HUDEP-2 (cell line): ENCODE measurements at regions not wholly inside any gene's neighbourhood (a gene's known extent, or its start where the extent isn't known, plus 50 kb on each side); places are given as distances from the start of the nearest gene placed in this dataset.

Experiments used
- DNase-seq, 76 experiments: peaks; one replicate each; lab custom pipeline; 2025; ENCODE audit not compliant: unreplicated experiment in 76 of 76; lab: John Stamatoyannopoulos, UW

DNA sequence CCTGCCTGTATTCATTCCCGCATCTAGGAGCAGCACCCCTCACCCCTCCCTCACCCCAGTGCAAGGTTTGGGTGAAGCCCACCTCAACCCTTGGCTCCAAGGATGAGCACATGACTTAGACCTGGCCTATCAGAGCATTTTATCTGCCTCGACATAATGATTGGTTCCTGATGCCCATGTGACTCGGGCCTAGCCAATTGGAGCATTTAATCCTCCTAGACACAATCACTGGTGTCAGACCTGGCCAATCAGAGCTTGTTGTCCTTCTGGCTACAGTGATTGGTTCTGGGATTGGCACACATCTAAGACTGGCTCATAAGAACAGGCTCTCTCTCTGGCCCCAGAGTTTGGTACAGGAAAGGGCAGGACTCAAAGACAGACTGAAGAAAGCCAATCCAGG, 73.1 kb upstream of the MYL2 start:
- DNase-seq: no peak

DNA sequence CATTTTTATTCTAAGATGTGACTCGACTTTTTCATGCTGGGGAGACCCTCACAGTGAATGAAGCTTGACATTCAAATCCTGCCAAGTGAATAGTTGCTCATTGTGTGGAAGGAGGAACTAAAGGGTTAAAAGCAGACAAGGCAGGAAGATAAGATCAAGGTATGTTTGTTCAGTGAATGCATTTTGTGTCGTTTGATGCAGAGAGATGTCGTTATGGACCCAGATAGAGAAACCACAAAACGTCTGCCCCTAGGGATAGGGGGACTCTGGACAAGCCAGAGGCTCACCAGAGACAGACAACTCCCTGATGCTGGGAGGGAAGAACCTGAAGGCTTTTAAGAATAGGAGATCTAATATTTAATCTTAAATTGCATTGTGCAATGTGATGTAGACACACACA, 72.5 kb upstream of the MYL2 start:
- DNase-seq: no peak

DNA sequence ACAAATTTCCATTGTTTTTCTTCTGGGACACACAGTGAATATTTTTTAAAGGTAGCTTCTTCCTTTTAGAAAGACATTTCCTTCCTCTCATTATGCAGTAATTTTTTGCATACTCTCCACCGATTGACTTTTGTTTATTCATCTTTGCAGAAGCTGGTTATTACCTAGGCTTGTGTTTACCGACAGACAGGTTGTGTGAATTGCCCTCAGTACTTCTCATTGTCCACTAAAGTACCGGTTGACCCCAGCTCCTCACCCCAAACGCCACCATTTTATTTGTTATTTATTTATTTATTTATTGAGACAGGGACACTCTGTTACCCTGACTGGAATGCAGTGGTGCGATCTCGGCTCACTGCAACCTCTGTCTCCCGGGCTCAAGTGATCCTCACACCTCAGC, 63.4 kb upstream of the MYL2 start:
- no peak for DNase-seq

DNA sequence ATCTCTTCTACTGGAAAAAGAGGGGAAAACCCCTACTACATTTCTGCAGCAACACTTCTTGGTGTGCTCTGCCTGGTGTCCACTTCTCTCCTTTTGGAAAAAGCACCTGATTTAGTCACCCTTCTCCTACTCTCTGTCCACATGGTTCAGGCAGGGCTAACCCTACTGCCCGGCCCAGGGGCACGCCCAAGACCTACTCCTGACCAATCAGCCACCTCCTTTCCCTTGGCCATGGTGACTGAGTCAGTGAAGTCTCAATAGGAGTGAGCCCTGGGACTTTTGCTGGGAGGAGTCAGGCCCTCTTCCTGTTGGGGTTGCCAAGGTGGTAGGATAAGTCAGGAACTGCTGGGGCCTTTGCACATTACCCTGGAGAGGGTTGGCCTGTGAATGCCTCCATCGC, 52.5 kb upstream of the MYL2 start:
- no peak for DNase-seq

DNA sequence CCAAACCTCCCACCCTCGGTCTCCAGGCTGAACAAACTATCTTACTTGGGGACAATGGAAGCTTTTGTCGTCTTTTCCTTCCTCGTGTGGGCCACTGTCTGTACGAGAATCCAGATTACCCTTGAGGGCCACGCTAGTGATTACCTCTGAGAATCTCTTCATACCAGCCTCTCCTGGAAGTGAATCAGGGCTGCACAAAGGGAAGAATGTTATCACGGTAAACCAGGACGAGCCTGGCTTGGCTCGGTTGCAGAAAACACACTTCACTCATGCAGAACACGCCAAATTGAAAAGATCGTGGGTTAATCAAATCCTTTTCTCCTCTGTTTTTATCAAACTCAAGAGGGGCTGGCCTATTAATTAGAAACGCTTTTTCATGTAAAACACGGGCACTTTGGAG, 51.6 kb upstream of the MYL2 start:
- no peak for DNase-seq

DNA sequence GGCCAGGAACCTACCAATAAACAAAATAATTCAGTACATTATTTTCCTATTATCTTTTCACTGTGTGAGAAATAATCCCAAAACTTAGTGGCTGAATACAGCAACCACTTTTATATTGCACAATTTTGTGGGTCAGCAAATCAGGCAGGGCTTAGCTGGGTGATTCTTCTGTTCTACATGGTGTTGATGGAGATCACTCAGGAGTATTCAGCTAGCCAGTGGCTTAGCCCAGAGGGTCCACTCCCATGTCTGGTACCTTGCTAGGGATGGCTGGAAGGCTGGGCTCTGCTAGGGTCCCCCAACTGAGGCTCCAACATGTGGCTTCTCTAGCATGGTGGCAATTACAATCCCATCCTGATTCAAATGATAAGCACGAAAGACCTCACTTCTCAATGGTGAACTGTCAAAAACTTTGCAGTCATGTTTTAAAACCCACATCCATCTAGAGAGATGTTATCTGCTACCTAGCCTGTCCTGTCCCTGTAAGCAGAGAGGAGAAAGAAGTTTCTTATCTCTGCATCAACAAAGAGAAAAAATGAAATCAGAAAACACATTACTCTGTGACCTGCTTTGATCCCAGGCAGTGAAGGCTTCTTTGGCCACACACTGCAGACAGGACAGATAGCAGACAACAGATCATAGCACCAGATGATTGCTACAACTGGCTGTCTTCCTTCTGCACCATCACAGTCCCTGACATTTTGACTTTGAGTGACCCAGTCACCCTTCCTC, 51.0 kb upstream of the MYL2 start:
- no peak for DNase-seq
